Stimulated activated CD8-positive, alpha-beta memory T cell treated with anti-CD3 and anti-CD28 coated beads, Interleukin-15, amount 100 ng/mL, for 4 hours (primary cell): ENCODE measurements at regions not wholly inside any gene's neighbourhood (a gene's known extent, or its start where the extent isn't known, plus 50 kb on each side); places are given as distances from the start of the nearest gene placed in this dataset.
"Not testable (repeated sequence)": the region's sequence is repeated elsewhere in the genome, so short reads cannot be mapped to it uniquely, and the experiment has no call there.

Experiments used
- DNase-seq, 2 donors: peaks; one replicate each; pipeline ENCODE4 v3.0.0-alpha.2; 2020; ENCODE audit warnings: low read depth in 2 of 2

DNA sequence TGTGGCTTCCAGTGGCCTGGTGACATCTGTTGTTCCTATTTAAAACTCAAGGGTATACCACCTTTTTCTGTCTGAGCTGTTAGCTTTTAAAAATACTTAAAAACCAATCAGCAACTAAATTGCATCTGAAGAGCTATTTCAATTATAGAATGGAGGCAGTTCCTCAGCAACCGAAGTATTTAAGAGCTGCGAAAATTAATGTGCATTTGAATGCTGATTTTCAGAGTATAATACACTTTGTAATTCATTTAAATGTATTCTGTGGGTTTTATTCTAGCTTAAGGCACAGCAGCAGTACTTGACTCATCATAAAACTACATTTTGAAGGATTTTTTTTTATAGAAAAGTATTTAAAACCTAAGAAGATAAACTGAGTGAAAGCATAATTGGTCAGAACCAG is 404.9 kb upstream of the PRKCQ start:
- no peak for DNase-seq

DNA sequence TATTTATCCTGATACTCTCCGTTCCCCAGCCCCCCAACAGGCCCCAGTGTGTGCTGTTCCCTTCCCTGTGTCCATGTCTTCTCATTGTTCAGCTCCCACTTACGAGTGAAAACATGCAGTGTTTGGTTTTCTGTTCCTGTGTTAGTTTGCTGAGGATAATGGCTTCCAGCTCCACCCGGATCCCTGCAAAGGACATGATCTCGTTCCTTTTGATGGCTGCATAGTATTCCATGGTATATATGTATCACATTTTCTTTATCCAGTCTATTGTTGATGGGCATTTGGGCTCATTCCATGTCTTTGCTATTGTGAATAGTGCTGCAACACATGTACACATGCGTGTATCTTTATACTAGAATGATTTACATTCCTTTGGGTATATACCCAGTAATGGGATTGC is 403.9 kb upstream of the PRKCQ start:
- DNase-seq, result not testable (repeated sequence)

DNA sequence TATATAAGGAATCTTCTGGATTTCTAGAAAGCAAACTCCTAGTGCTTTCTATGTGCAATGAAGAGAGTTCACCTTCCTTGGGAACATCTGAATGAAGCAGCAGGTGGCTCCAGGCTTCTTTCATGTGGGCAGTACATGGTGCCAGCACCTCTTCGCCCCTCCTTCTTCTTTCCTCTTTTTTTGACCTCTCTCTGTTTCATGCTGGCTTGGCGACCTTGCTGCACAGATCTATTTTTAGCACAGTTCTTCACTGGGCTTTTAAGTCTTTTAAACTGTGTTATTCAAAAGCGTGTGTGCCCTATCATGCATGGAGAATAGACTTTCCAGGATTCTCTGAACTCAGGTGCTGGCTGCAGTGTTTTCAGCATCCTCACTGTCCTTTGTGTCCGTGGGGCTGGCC is 400.3 kb upstream of the PRKCQ start:
- DNase-seq, result no peak

DNA sequence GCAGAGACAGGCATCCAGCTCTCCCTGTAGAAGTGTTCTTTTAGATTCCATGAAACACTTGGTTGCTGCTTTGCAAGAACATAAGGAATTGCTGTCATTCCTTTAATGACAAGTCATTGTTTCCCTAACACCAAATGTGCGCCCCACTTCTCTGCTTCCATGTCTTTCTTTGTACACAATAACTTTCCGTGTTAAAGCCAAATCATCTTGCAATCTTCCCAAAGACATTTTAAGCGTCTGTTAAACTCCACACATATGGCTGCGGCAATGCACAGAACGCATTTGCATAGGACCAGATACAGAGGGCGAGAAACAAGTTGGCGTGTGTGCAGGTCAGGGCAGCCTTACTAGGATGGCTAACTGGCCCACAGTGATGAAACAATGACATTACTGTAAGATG is 399.3 kb upstream of the PRKCQ start:
- DNase-seq, result no peak

DNA sequence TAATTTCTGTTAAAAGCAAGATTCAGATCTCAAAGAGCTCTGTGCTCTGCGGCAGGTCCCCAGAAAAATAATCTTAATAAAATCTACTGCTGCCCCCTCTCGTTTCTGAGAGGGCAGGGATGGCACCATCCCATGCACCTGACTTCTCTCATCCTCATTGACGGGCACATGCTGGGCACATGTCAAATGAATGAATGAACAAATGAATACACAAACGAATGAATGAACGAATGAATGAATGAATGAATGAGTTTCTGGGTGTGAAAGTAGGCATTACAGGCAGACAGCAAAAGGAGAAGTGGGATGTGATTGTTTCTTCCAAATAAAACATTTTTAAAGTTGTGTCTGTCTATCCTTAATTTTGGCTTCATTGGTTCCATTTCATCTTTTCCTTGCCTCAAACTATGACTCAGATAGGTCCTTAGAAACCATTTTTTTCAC is 398.1 kb upstream of the PRKCQ start:
- DNase-seq, result no peak

DNA sequence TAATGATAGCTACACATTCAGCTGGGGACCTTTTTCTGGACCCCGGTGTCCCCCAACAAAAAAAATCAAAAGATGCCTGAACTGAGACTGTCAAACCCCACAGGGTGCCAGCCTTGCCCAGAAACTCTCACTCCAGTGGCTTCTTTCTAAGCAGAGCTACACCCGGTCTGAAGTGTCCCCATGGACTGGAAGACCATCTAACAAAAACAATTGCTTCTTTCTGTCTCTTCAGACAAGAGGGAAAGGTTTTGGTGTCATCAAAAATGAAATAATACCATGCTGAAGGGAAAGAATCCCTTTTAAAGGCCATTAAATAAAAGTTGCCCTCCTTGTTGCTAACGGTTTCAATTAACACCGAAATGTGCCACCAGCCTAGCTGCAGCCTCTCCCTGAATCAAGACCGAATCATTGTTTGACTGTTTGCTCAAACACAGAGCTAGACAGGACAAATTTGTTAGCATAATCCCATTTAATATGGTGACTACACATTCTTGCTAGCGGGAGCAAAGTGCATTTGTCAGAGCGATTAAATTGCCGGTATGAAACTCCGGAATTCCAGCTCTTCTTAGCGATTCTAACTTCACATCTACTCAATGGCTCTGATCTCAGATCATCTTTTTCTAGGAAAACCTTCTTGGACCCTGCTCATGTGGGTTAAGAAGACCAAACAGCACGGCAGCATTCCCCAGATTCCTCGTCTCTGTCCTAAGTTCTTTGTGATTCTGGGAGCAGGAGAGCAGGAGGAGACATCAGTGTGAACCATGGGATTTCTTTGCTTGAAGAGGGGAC is 397.5 kb upstream of the PRKCQ start:
- DNase-seq, result no peak

DNA sequence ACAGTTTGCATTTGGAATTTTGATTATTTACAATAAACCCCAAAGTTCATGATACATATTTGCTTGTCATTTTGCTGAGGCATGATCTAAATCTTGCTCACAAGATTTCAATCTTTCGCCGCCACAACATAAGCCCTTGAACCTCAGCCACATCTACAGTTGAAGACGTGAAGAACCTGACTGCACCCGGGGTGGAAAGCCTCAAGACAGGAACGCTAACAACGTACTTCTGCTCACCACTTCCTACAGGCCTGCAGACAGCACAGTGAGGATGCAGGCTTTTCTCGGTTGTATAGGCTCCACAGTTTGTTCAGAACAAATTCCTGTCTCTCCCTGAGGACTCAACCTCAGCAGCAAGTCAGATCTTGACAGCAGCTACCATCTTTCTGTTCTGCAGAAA is 393.8 kb upstream of the PRKCQ start:
- no peak for DNase-seq

DNA sequence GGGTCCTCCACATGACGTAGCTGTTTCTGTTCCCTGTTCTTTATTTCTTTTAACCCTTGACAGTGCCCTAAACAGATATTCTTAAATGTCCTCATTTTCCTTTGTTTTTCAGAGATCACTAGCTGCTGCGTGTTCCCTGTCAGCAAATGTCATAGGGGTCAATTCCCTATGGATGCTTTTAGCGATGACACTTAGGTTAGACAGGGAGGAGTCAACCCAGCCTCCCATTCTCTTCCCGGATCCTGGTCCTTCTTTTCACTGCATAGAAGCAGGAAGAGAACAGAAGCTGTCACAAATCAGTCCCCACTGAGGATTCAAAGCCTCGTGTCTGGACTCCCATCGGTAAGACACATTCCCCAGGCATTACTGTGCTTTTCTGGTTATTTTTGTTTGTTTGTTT is 392.1 kb upstream of the PRKCQ start:
- no peak for DNase-seq

DNA sequence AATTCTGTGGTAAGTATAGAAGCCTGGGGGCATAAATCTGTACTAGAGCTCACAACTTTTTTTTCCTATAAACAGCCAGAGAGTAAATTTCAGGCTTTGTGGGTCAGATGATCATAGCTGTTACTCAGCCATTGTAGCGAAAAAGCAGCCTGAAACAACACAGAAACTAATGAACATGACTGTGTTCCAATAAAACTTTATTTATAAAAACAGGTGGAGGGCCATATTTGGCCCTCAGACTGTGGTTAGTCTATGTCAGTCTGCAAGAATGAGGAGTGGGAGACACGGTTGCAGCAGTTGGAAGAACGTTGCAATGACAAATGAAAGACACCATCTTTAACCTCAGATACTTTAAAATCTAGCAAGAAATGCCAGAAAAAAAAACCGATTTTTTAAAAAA is 389.6 kb upstream of the PRKCQ start:
- no peak for DNase-seq

DNA sequence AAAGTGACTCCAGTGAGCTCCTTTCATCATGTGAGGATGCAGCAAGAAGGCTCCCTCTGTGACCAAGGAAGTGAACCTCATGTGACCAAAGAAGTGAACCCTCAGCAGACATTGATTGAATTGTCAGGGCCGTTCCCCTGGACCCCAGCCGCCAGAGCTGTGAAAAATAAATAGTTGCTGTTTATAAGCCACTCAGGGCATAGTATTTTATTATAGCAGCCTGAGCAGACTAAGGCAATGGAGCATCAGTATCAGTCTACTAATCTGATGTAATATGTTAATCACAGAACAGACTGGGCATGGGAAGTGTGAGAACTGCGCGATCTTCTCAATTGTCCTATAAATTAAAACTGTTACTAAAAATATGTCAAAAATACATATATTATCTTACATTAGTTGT is 384.5 kb upstream of the PRKCQ start:
- no peak for DNase-seq

DNA sequence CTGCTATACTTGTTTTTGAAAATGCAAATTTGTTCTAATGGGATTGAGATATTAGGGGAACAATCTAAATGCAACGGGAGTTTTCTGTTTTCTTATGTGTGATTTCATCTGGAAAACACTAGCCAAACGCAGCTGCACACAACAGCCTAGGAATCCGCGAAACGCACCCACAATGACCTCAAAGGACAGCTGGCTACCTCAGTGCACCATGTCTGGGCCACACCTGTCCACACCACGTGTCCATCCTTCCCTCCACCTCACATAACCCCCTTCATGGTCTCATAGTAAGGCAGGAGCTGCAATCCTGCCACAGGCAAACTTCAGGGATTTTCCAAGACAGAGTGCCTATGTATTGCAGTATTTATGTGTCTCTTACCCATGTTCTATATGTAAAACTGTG is 382.5 kb upstream of the PRKCQ start:
- no peak for DNase-seq

DNA sequence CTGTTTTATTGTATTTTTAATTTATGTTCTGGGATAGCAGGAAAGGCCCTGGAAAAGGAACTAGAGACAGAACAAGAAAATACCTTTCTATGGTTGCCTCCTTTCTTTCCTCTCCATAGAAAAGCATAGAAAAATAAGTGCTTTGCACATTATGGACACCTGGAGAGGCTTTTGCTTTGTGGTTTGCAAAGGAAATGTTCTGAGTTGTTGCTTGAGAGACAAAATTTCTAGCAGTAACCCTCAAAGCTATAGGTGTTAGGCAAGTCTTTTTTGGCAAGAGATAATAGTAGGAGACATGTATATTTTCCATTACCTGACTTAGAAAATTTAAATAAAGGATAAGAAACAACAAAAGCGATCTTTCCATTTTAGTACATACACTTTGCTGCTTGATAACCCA is 378.6 kb upstream of the PRKCQ start:
- no peak for DNase-seq

DNA sequence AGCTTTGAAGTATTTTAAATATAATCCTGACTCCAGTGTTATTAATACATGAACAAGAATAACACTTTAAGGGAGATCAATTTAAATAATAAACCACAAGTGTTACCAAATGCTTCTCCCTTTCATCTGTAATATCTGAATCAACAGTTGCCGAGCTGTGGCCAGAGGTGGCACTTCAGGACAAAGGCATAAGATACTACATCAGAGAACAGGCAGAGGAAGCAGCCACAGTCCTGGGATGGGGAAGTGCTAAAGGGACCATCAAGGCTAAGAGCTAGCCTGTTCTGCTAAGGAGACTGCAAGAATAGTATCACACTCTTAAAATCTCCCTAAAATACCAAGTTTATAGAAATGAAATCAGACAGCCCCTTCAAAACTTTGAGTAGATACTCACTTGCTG is 378.2 kb upstream of the PRKCQ start:
- DNase-seq, result no peak

DNA sequence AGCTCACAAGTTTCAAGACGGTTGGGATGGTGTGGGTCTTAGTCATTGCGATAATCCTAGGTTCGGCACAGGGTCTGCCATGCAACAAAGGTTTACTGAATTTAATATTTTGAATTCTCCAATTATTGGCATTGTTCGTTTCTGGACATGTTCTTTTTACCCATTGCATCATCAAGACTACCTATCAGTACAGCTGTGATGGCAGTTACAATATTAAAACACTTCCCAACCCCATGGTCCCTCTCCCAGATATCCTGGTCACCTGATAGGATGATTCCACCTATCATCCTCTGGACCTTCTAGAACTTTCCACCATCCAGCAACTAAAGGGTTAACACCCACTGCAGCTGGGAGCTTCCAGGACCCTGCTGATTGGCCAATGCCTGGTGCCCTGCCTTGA is 377.8 kb upstream of the PRKCQ start:
- DNase-seq, result no peak

DNA sequence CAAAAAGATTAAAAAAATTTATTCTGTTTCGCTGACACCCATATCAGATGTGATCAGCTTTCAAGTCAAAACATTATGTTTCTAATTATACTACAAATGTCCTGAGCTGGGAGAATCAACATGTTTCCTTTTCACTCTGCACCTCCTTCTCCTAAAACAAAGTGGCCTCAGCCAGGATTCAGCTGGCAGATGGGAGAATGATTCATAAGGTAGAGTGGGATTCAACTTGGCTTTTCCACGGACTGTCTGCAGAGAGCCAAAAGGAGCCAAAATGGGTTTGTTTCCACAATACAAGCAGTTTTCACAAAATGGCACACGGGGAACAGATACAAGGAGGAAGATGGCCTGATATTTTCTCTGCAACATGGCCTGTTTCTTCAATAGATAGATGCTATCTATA is 376.5 kb upstream of the PRKCQ start:
- DNase-seq, result no peak

DNA sequence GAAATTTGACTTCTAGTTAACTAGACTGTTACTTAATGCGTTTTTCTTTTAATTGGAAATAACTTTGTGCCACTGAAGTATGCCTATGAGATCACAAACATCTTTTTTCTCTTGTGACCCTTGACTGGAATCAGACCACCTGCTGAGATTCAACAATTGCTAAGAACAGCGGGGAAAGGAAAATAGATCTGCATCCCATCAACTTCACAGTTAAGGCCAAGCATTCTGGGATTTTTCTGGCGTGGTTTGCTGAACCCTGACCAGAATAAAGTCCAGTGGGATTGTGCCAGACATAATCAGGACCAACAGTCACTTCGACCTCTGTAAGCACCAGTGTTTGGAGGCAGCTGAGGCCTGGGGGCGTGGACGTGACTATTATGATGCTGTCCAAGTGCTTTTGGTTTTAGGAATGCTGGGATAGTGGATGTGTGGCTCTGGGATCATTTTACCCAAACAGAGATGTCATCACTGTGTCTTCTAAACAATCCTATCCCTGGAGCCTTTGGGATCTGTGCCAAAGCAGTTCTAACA is 373.3 kb upstream of the PRKCQ start:
- DNase-seq, result no peak

DNA sequence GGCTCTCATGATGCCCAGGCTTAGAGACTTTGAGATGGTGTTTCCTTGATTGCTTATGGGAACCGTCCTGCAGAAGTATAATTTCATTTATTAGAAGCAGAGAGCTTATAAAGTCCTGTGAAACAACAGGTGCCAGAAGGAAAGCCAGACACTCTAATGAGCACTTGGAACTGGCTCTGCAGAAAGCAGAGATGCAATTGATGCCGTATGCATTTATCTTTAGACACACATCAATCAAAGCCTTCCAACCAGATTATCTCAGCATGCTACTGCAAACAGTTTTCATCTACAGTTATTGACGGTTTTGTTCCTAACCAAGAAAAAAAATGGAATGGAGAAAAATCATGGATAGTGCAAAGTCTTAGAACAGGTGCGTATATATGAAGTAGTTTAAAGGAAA is 371.7 kb upstream of the PRKCQ start:
- DNase-seq, result no peak

DNA sequence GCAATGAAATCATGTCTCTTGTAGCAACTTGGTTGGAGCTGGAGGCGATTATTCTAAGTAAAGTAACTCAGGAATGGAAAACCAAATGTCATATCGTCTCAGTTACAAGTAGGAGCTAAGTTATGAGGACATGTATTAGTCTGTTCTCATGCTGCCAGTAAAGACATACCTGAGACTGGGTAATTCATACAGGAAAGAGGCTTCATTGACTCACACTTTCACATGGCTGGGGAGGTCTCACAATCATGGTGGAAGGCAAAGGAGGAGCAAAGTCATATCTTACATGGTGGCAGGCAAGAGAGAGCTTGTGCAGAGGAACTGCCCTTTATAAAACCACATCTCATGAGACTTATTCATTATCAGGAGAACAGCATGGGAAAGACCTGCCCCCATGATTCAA is 370.1 kb upstream of the PRKCQ start:
- no peak for DNase-seq

DNA sequence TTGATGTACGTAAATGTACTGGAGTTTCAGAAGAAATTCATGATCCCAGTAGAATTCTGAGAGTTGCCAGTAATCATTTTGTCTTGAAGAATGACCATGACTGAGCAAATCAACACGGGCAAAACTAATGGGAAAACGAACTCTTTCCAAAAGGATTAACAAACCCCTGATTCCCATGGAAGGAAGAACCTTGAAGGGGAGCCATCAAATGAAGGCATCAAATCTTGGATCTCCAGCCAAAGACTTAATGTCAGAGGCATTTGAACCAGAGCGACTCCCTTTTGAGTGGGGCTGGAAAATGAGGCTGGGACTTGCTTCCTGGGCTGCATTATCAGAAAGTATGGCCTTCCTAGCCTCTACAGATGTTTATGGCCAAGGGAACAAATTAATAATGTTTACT is 364.4 kb upstream of the PRKCQ start:
- no peak for DNase-seq

DNA sequence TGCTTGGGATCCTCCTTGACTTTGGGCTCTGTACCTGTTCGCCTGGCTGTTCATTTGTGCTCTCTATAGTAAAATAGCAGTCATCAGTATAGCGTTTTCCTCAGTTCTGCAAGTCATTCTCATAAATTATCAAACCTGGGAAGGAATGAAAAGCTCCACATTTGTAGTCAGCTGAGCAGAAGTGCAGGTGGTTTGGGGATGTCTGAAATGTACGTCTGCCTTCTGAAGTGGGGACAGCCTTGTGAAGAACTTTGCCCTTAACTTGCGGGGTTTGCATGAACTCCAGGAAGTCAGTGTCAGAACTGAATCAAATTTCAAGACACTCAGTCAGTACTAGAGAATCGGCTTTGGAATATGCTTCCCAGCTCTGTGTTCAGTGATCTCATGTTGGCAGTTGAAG is 358.3 kb upstream of the PRKCQ start:
- no peak for DNase-seq

DNA sequence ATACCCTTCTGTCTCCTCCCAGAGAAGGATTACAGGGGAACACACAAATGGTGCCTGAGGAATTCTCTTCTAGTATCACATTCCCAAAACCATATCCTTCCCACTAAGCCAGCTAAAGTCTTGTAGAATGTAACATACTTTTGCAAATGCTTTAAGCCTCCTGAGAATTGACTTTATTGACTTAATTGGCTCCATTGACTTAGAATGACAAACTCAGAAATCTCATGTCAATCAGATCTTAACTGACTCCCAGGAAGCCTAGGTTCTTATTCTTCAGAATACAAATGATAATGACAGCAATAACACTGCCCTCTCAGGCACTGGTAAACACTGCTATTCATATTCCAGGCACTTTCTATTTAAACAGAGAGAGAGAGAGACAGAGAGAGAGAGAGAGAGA is 356.9 kb upstream of the PRKCQ start:
- no peak for DNase-seq

DNA sequence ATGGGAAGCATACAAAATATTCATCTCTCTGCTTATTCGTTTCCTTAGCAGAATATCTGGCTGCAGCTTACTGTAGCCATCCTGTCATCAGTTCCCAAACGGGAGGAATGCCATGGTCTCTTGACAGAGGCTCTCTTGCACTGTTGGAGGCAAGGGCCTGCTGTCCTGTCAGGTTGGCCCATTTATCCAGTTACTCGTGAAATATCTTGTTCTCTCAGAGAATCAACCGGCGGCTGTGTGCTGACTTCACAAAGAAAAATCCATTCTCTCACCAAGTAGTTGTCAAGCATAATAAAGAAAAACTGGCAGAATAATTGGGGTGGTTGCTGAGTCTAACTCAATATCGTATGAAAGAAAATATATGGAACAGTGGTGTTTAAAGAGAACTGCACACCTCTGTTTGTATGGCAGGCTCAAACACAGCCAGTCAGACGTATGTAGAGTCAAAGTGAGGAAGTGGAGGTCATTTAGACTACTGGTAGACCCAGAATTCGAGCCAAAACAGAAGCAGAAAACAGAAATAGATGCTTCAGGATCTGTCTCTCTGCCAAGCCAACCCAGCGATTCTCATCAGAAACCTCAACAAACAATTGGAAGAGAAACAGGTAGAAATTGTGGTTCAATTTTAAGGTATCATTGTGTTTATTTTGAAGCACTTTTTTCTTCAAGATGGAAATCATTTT is 349.2 kb upstream of the PRKCQ start:
- DNase-seq, result no peak

DNA sequence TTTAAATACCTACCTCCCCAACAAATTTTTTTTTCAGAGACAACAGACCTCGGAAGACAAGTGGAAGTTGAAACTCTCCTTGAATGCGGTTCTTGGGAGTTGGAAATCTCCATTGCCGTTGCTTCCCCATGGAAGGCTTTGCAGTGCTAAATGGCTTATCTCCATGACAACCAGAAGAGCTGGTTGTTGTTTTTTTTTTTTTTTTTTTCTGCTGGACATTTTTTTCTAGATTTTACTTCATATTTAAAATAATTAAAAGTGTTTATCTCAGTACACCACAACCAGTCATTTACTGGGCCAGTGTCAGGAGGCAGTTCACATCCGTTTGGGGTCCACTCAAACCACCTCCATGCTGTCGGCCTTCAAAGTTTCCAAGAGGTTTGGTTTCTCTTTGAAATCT is 348.5 kb upstream of the PRKCQ start:
- no peak for DNase-seq
